ENCODE measurements at regions not wholly inside any gene's neighbourhood (a gene's known extent, or its start where the extent isn't known, plus 50 kb on each side); places are given as distances from the start of the nearest gene placed in this dataset.

DNA sequence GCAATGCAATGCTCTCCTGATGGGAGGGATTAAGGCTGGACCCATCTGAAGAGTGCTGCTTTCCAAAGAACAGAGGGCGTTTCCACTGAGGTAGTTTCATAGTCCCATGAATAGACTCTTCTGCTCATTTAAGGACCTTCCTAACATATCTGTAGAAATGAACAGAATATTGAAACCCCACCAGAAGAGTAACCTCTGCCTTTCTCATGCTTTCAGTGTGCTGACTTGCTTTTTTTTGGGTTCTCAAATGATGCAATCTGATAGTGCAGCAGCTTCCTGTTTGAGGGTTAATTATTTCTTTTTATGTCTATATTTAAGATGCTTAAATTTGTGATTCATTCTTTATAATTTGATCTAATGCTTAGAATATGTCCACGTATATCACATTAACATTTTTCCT is 82.2 kb downstream of the GATA3 start:
- TF ChIP-seq, protein P1, sequence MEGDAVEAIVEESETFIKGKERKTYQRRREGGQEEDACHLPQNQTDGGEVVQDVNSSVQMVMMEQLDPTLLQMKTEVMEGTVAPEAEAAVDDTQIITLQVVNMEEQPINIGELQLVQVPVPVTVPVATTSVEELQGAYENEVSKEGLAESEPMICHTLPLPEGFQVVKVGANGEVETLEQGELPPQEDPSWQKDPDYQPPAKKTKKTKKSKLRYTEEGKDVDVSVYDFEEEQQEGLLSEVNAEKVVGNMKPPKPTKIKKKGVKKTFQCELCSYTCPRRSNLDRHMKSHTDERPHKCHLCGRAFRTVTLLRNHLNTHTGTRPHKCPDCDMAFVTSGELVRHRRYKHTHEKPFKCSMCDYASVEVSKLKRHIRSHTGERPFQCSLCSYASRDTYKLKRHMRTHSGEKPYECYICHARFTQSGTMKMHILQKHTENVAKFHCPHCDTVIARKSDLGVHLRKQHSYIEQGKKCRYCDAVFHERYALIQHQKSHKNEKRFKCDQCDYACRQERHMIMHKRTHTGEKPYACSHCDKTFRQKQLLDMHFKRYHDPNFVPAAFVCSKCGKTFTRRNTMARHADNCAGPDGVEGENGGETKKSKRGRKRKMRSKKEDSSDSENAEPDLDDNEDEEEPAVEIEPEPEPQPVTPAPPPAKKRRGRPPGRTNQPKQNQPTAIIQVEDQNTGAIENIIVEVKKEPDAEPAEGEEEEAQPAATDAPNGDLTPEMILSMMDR (optimal IDR thresholded peaks at IDR 0.05 in 1 of 3, IDR thresholded peaks at IDR 0.05 in 1 of 3, conservative IDR thresholded peaks at IDR 0.05 in 1 of 3; ENCODE audit: extremely low read depth in 1 of 3, insufficient read depth in 2 of 3, low read length in 3 of 3), result no peak
- no peak for TF ChIP-seq EZH2 (IDR thresholded peaks at IDR 0.05; ENCODE audit: low read length)
